ENCODE measurements at regions not wholly inside any gene's neighbourhood (a gene's known extent, or its start where the extent isn't known, plus 50 kb on each side); places are given as distances from the start of the nearest gene placed in this dataset.

DNA sequence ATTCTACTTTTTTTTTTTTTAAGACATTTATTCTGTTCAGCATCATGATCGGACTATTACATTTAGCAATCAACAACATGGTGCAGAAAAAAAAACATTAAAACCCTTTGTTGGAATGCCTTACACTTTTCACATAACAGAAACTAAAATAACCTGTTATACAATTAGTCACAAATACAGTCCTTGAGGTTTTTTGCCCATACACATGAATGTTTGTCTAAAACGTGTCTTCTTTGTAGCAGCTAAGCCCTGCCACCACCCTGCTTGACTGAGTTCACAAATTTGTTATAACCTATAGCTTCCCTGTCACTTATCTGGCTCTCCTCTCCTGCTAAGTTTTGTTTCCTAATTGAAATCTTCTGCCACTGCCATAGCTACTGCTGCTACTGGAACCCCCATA is 75.4 kb upstream of the ARHGAP20 start:
- H3K4me3 ChIP-seq (ENCODE audit: low read length), result no peak overlapping the region
- peak; percentile 60 for DNase-seq (ENCODE audit: low read depth)
- TF ChIP-seq, protein P1, sequence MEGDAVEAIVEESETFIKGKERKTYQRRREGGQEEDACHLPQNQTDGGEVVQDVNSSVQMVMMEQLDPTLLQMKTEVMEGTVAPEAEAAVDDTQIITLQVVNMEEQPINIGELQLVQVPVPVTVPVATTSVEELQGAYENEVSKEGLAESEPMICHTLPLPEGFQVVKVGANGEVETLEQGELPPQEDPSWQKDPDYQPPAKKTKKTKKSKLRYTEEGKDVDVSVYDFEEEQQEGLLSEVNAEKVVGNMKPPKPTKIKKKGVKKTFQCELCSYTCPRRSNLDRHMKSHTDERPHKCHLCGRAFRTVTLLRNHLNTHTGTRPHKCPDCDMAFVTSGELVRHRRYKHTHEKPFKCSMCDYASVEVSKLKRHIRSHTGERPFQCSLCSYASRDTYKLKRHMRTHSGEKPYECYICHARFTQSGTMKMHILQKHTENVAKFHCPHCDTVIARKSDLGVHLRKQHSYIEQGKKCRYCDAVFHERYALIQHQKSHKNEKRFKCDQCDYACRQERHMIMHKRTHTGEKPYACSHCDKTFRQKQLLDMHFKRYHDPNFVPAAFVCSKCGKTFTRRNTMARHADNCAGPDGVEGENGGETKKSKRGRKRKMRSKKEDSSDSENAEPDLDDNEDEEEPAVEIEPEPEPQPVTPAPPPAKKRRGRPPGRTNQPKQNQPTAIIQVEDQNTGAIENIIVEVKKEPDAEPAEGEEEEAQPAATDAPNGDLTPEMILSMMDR (IDR thresholded peaks at IDR 0.05; ENCODE audit: insufficient read depth, low read depth, low read length, missing control alignments), result no peak

DNA sequence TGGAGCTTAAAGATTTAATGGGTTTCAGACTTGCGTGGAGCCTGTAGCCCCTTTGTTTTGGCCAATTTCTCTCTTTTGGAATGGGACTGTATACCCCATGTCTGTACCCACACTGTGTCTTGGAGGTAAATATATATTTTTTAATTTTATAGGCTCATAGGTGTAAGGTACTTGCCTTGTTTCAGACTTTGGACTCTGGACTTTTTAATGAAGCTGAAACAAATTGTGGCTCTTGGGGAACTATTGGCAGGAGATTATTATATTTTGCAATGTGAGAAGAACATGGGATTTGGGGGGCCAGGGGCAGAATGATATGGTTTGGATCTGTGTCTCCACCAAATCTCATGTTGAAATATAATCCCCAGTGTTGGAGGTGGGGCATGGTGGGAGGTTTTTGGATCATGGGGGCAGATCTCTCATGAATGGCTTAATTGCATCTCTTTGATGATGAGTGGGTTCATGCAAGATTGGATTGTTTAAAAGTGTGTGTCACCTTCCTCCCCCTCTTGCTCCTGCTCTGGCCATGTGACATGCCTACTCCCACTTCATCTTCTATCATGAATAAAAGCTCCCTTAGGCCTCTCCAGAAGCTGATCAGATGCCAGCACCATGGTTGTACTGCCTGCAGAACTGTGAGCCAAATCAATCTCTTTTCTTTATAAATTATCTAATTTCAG is 74.1 kb upstream of the ARHGAP20 start:
- no peak for DNase-seq (ENCODE audit: low read depth)
- TF ChIP-seq, protein P1 (IDR thresholded peaks at IDR 0.05; ENCODE audit: insufficient read depth, low read depth, low read length, missing control alignments), result no peak

DNA sequence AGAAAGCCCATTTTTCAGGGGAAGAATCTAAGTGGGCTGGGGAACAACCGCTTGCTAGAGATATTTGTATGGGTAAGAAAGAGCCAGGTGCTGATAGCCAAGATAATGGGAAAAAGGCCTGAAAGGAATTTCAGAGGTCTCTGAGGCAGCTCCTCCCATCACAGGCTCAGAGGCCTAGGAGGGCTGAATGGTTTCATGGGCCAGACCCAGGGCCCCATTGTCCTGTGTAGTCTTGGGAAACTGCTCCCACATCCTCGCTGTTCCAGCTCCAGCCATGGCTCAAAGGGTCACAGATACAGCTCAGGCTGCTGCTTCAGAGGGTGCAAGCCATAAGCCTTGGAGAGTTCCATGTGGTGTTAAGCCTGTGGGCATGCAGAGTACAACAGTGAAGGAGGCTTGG is 73.2 kb upstream of the ARHGAP20 start:
- H3K4me3 ChIP-seq (ENCODE audit: low read length), result no peak overlapping the region
- TF ChIP-seq, protein P1 (IDR thresholded peaks at IDR 0.05; ENCODE audit: insufficient read depth, low read depth, low read length, missing control alignments), result no peak
- no peak for DNase-seq (ENCODE audit: low read depth)

More for the DNA sequence above, 74.1 kb upstream of the ARHGAP20 start:
- no peak overlapping the region for H3K4me3 ChIP-seq (ENCODE audit: low read length)

DNA sequence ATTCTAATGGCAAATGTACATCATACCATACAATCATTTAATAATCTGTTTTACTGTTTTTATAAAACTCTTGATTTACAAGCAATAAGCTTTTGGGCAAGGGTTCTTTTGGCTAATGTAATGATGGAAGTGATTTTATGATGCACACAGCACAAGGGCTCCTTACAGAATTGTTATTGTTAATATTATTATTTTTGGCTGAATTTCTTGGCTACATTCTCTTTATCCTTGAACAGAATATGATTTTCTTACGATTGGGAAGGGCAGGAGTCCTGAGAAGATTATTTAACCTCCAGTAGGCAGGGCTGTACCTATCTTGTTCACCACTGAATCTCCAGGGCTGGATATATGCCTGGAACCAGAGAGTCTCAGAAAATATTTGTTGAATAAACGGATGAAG is 70.4 kb upstream of the ARHGAP20 start:
- no peak for DNase-seq (ENCODE audit: low read depth)
- no peak overlapping the region for H3K4me3 ChIP-seq (ENCODE audit: low read length)
- TF ChIP-seq, protein P1 (IDR thresholded peaks at IDR 0.05; ENCODE audit: insufficient read depth, low read depth, low read length, missing control alignments), result no peak

DNA sequence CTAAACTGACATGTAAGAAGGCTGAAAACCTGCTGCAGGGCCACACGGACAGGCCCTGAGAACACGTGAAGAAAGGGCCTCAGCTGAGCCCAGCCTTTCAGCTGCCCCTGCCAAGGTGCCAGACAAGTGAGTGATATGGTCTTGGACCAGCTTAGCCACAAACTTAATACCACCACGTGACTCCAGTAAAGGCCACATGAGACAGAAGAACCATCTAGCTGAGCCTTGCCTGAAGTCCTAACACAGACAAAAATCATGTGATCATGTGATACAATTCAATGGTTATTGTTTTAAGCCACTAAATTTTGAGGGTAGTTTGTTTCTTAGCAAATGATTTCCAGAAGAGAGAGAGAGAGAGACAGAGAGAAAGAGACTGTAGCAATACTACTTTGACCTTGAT is 66.9 kb upstream of the ARHGAP20 start:
- H3K4me3 ChIP-seq (ENCODE audit: low read length), result no peak overlapping the region
- TF ChIP-seq, protein P1 (IDR thresholded peaks at IDR 0.05; ENCODE audit: insufficient read depth, low read depth, low read length, missing control alignments), result no peak
- no peak for DNase-seq (ENCODE audit: low read depth)

DNA sequence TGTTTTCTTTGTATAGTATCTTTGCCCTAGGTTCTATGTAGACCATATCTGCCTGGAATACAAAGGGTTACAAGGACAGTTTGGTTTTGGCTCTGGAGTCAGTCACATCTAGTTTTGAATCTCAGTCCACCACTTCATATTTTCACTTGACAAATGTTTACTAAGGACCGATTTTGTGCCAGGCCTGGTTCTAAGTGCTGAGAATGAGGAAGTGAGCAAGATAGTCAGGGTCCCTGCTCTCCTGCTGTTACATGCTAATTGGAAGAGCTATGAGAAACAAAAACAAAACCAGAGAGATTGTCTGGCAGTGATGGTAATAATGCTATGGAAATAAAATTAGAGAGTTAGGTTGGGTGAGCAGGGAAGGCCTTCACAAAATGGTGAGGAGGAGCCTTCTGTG is 66.1 kb upstream of the ARHGAP20 start:
- H3K4me3 ChIP-seq (ENCODE audit: low read length), result no peak overlapping the region
- no peak for DNase-seq (ENCODE audit: low read depth)
- TF ChIP-seq, protein P1 (IDR thresholded peaks at IDR 0.05; ENCODE audit: insufficient read depth, low read depth, low read length, missing control alignments), result no peak

DNA sequence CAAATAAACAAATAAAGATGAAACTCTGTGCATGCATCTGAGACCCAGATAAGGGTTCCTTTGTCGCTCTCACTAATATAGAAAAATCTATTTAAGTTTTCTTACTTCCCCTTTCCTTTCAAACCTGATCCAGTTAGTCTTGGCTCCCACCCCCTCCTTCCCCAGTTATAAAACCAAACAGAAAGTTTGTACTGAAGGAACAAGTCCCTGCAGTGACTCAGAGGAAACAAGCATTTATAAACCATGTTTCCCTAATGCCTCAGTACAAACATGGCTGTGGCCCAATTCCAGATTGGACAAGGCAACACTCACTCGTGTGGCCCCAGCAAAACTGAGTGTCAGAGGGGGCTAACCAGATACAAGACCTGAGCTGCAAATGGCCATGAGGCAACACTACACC is 65.5 kb upstream of the ARHGAP20 start:
- DNase-seq (ENCODE audit: low read depth), result peak; percentile 75
- no peak overlapping the region for H3K4me3 ChIP-seq (ENCODE audit: low read length)
- TF ChIP-seq, protein P1 (IDR thresholded peaks at IDR 0.05; ENCODE audit: insufficient read depth, low read depth, low read length, missing control alignments), result no peak
